ENCODE measurements at regions not wholly inside any gene's neighbourhood (a gene's known extent, or its start where the extent isn't known, plus 50 kb on each side); places are given as distances from the start of the nearest gene placed in this dataset.

DNA sequence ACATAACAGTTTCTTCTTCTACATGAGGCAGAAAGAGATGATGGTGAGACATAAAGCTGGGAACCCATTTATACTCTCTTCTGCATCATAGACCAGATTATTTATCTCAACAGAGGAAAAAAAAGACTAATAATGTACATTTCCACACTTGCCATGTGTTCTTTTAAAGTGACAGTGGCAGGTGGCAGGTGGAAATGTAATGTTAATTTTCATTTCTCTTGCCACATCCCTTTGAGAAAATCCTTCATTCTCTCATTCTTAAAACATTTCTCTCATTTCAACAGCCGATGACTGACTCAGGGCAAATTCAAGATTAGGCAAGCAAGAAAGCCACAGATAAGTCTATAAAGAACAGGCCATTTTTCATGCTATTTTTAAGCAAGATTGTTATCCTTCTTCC is 635.6 kb upstream of the SORCS1 start:
- TF ChIP-seq RAD21 (IDR thresholded peaks at IDR 0.05): no peak
- TF ChIP-seq, protein P1, sequence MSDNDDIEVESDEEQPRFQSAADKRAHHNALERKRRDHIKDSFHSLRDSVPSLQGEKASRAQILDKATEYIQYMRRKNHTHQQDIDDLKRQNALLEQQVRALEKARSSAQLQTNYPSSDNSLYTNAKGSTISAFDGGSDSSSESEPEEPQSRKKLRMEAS (IDR thresholded peaks at IDR 0.05): no peak
- TF ChIP-seq, protein P2, sequence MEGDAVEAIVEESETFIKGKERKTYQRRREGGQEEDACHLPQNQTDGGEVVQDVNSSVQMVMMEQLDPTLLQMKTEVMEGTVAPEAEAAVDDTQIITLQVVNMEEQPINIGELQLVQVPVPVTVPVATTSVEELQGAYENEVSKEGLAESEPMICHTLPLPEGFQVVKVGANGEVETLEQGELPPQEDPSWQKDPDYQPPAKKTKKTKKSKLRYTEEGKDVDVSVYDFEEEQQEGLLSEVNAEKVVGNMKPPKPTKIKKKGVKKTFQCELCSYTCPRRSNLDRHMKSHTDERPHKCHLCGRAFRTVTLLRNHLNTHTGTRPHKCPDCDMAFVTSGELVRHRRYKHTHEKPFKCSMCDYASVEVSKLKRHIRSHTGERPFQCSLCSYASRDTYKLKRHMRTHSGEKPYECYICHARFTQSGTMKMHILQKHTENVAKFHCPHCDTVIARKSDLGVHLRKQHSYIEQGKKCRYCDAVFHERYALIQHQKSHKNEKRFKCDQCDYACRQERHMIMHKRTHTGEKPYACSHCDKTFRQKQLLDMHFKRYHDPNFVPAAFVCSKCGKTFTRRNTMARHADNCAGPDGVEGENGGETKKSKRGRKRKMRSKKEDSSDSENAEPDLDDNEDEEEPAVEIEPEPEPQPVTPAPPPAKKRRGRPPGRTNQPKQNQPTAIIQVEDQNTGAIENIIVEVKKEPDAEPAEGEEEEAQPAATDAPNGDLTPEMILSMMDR (IDR thresholded peaks at IDR 0.05; ENCODE audit: low read depth, low read length, missing input control): no peak
- TF ChIP-seq, protein P3, sequence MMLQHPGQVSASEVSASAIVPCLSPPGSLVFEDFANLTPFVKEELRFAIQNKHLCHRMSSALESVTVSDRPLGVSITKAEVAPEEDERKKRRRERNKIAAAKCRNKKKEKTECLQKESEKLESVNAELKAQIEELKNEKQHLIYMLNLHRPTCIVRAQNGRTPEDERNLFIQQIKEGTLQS (IDR thresholded peaks at IDR 0.05): no peak
- no peak for TF ChIP-seq EGR1 (IDR thresholded peaks at IDR 0.05; ENCODE audit: low read depth in 2 of 2)
- TF ChIP-seq, protein P4, sequence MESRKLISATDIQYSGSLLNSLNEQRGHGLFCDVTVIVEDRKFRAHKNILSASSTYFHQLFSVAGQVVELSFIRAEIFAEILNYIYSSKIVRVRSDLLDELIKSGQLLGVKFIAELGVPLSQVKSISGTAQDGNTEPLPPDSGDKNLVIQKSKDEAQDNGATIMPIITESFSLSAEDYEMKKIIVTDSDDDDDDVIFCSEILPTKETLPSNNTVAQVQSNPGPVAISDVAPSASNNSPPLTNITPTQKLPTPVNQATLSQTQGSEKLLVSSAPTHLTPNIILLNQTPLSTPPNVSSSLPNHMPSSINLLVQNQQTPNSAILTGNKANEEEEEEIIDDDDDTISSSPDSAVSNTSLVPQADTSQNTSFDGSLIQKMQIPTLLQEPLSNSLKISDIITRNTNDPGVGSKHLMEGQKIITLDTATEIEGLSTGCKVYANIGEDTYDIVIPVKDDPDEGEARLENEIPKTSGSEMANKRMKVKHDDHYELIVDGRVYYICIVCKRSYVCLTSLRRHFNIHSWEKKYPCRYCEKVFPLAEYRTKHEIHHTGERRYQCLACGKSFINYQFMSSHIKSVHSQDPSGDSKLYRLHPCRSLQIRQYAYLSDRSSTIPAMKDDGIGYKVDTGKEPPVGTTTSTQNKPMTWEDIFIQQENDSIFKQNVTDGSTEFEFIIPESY (IDR thresholded peaks at IDR 0.05): no peak
- no peak for TF ChIP-seq GABPA (IDR thresholded peaks at IDR 0.05 in 1 of 2, conservative IDR thresholded peaks at IDR 0.05 in 1 of 2)
- TF ChIP-seq NR2F2 (IDR thresholded peaks at IDR 0.05): no peak
- TF ChIP-seq YY1 (IDR thresholded peaks at IDR 0.05): no peak
- TF ChIP-seq, protein P5, sequence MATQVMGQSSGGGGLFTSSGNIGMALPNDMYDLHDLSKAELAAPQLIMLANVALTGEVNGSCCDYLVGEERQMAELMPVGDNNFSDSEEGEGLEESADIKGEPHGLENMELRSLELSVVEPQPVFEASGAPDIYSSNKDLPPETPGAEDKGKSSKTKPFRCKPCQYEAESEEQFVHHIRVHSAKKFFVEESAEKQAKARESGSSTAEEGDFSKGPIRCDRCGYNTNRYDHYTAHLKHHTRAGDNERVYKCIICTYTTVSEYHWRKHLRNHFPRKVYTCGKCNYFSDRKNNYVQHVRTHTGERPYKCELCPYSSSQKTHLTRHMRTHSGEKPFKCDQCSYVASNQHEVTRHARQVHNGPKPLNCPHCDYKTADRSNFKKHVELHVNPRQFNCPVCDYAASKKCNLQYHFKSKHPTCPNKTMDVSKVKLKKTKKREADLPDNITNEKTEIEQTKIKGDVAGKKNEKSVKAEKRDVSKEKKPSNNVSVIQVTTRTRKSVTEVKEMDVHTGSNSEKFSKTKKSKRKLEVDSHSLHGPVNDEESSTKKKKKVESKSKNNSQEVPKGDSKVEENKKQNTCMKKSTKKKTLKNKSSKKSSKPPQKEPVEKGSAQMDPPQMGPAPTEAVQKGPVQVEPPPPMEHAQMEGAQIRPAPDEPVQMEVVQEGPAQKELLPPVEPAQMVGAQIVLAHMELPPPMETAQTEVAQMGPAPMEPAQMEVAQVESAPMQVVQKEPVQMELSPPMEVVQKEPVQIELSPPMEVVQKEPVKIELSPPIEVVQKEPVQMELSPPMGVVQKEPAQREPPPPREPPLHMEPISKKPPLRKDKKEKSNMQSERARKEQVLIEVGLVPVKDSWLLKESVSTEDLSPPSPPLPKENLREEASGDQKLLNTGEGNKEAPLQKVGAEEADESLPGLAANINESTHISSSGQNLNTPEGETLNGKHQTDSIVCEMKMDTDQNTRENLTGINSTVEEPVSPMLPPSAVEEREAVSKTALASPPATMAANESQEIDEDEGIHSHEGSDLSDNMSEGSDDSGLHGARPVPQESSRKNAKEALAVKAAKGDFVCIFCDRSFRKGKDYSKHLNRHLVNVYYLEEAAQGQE (IDR thresholded peaks at IDR 0.05): no peak
- TF ChIP-seq TAF1 (conservative IDR thresholded peaks at IDR 0.05): no peak
- TF ChIP-seq RXRA (IDR thresholded peaks at IDR 0.05): no peak

All from liver (tissue), 3 donors.